BE2C (cell line): ENCODE measurements at regions not wholly inside any gene's neighbourhood (a gene's known extent, or its start where the extent isn't known, plus 50 kb on each side); places are given as distances from the start of the nearest gene placed in this dataset.

Experiments used
- DNase-seq: peaks from one replicate; pipeline ENCODE4 v3.0.0-alpha.2; 2020
- H3K27me3 ChIP-seq: fragments of 250-450 bp; sonication (Bioruptor Pico); 2 replicates; pipeline ENCODE4 v1.5.1; 2020; ENCODE audit warnings: mild to moderate bottlenecking
- H3K36me3 ChIP-seq: fragments of 250-450 bp; sonication (Bioruptor Pico); 2 replicates; pipeline ENCODE4 v1.5.1; 2020; ENCODE audit warnings: mild to moderate bottlenecking
- H3K4me1 ChIP-seq: fragments of 250-450 bp; sonication (Bioruptor Pico); 2 replicates; pipeline ENCODE4 v1.5.1; 2020
- H3K4me3 ChIP-seq: 2 replicates; pipeline ENCODE4 v1.5.1; 2011; ENCODE audit warnings: low read depth, low read length
- H3K9me3 ChIP-seq: fragments of 250-450 bp; sonication (Bioruptor Pico); 2 replicates; pipeline ENCODE4 v1.5.1; 2020
- CTCF ChIP-seq: IDR thresholded peaks from 2 replicates; pipeline ENCODE4 v1.5.1; 2012; ENCODE audit warnings: mild to moderate bottlenecking, low read depth, low read length

- no peaks in the 10 kb centered on the region for H3K27me3 ChIP-seq
- no peak for DNase-seq
- H3K4me1 ChIP-seq: peaks cover 7% of the 10 kb centered on the region
- TF ChIP-seq CTCF: no peak
- no peak overlapping the region for H3K4me3 ChIP-seq
- H3K36me3 ChIP-seq: no peaks in the 10 kb centered on the region
- H3K9me3 ChIP-seq: no peaks in the 10 kb centered on the region
Measured at GRCh38 chr3:102885289-102885688, 450.5 kb downstream of the ZPLD1 start.

GRCh38 chr3:102887431-102887830, 452.6 kb downstream of the ZPLD1 start:
- Histone ChIP-seq H3K27me3 (no peaks in the 10 kb centered on the region), H3K9me3 (no peaks in the 10 kb centered on the region), H3K36me3 (no peaks in the 10 kb centered on the region), H3K4me3 (no peak overlapping the region), H3K4me1 (peaks cover 7% of the 10 kb centered on the region)
- DNase-seq: no peak
- no peak for TF ChIP-seq CTCF

GRCh38 chr3:102896851-102897621, 462.2 kb downstream of the ZPLD1 start:
- H3K4me3 ChIP-seq: no peak overlapping the region
- H3K27me3 ChIP-seq: no peaks in the 10 kb centered on the region
- DNase-seq: no peak
- H3K9me3 ChIP-seq: no peaks in the 10 kb centered on the region
- no peak for TF ChIP-seq CTCF
- H3K36me3 ChIP-seq: no peaks in the 10 kb centered on the region
- 0 out of 2 replicates have a peak, but pooled peaks cover 4% of the 10 kb centered on the region for H3K4me1 ChIP-seq

GRCh38 chr3:102904629-102905028, 469.8 kb downstream of the ZPLD1 start:
- H3K4me3 ChIP-seq: no peak overlapping the region
- H3K36me3 ChIP-seq: no peaks in the 10 kb centered on the region
- H3K9me3 ChIP-seq: no peaks in the 10 kb centered on the region
- peaks cover 7% of the 10 kb centered on the region for H3K4me1 ChIP-seq
- H3K27me3 ChIP-seq: no peaks in the 10 kb centered on the region
- TF ChIP-seq CTCF: no peak
- DNase-seq: no peak

- H3K9me3 ChIP-seq: no peaks in the 10 kb centered on the region
- DNase-seq: no peak
- H3K4me3 ChIP-seq: no peak overlapping the region
- no peak for TF ChIP-seq CTCF
- peaks cover 7% of the 10 kb centered on the region for H3K4me1 ChIP-seq
- H3K36me3 ChIP-seq: no peaks in the 10 kb centered on the region
- no peaks in the 10 kb centered on the region for H3K27me3 ChIP-seq
Measured at GRCh38 chr3:102905811-102906210, 471.0 kb downstream of the ZPLD1 start.

GRCh38 chr3:102906818-102907217, 472.0 kb downstream of the ZPLD1 start:
- TF ChIP-seq CTCF: no peak
- no peak for DNase-seq
- H3K36me3 ChIP-seq: no peaks in the 10 kb centered on the region
- H3K4me3 ChIP-seq: no peak overlapping the region
- peaks cover 9% of the 10 kb centered on the region for H3K4me1 ChIP-seq
- no peaks in the 10 kb centered on the region for H3K9me3 ChIP-seq
- no peaks in the 10 kb centered on the region for H3K27me3 ChIP-seq
